ENCODE measurements at regions not wholly inside any gene's neighbourhood (a gene's known extent, or its start where the extent isn't known, plus 50 kb on each side); places are given as distances from the start of the nearest gene placed in this dataset.

DNA sequence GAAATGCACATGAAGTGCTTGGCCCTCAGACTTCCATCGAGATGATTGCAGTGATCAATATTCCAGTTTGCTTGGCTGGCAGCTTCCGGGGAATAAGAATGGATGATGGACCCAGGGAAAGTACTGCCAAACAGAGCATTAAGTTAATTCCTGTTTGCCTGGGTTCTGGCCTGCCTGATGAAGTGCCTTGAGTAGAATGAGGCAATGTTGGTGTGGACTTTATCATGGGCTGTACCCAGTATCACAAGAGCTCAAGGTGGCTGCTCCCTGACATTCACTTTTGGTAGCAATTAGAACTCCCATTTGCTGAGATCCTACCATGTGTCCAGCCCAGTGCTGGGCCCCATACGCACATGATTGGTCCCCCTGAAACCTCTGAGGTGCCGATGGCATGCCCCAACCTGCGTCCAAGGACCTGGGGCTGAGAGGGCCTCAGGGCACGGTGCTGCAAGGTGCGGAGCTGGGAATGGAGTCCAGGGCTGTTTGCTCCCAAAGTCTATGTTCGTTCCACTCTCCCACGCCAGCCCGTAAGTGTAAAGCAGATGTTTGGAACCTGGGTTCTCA lies 80.7 kb downstream of the SLC25A47 start:
- no peaks in the 10 kb centered on the region for H3K9me3 ChIP-seq
- TF ChIP-seq, protein P1, sequence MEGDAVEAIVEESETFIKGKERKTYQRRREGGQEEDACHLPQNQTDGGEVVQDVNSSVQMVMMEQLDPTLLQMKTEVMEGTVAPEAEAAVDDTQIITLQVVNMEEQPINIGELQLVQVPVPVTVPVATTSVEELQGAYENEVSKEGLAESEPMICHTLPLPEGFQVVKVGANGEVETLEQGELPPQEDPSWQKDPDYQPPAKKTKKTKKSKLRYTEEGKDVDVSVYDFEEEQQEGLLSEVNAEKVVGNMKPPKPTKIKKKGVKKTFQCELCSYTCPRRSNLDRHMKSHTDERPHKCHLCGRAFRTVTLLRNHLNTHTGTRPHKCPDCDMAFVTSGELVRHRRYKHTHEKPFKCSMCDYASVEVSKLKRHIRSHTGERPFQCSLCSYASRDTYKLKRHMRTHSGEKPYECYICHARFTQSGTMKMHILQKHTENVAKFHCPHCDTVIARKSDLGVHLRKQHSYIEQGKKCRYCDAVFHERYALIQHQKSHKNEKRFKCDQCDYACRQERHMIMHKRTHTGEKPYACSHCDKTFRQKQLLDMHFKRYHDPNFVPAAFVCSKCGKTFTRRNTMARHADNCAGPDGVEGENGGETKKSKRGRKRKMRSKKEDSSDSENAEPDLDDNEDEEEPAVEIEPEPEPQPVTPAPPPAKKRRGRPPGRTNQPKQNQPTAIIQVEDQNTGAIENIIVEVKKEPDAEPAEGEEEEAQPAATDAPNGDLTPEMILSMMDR (IDR thresholded peaks at IDR 0.05) = no peak
- no peaks in the 10 kb centered on the region for H3K27me3 ChIP-seq
- H3K4me3 ChIP-seq = no peak overlapping the region
- H3K36me3 ChIP-seq = peaks cover 0 to 5% (median 0%) of the 10 kb centered on the region in 3 donors
- H3K4me1 ChIP-seq = peaks cover 0 to 10% (median 0%) of the 10 kb centered on the region in 4 donors
- intact Hi-C loops (cut with DNase I; ENCODE audit: low total_unique reads) = no loop called here
- H3K27ac ChIP-seq = no peak overlapping the region
- DNase-seq = no peak

DNA sequence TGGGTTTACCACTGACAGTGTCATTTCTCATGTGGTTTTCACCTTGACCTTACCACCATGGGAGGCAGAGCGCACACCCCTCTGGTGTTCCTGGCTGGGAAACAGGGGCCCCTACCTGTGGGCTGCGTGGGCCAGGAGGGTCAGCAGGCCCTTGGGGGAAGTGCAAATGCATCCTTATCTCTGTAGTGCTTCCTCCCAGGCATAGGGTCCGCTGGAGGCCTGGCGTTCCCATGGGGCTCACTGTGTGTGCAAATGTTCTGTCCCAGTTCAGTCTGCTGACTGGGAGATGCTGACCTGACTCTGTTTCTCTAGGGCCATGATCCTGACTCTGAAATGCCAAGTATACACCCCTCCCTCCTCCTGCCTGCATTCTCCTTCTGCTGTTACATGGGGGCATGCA lies 81.3 kb downstream of the SLC25A47 start:
- Histone ChIP-seq H3K4me1 (peaks cover 0 to 10% (median 0%) of the 10 kb centered on the region in 4 donors), H3K9me3 (no peaks in the 10 kb centered on the region), H3K27ac (no peak overlapping the region), H3K36me3 (peaks cover 0 to 5% (median 0%) of the 10 kb centered on the region in 3 donors), H3K4me3 (no peak overlapping the region), H3K27me3 (no peaks in the 10 kb centered on the region)
- TF ChIP-seq, protein P1 (IDR thresholded peaks at IDR 0.05) = no peak
- intact Hi-C loops (cut with DNase I; ENCODE audit: low total_unique reads) = no loop called here
- DNase-seq = no peak

DNA sequence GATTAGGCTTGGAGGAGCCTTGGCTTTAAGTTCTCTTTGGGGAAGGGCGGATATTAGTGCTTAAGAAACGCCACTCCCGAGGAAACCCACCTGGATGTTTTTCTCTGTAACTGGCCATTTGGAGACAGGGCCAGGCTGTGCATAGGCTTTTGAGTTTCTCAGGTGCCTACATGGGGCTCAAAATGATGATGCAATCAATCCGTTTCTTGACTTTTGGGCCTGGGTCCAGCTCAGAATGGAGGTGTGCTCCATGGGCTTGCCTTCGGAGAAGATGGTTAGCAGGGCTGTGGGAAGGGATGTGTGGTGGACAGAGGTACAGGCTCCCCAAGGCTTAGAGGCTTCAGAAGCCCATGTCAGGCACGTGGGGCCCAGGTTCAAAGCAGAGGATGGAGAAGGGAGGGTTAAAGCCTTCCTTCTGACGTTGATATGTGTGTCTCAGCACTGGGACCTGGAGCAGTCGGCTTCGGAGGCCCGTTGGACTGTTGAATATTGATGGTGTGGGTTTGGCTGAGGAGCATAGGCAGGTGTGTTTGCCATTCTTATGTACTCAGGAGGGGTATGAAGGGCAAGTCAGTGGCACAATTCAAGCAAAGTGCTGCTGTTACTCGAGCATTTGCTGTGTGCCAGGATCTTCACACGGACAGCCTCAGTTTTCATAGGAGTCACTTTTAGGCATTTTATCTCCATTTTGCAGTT lies 82.8 kb downstream of the SLC25A47 start:
- intact Hi-C loops (cut with DNase I; ENCODE audit: low total_unique reads) = no loop called here
- TF ChIP-seq, protein P1 (IDR thresholded peaks at IDR 0.05) = no peak
- H3K27me3 ChIP-seq = no peaks in the 10 kb centered on the region
- H3K9me3 ChIP-seq = no peaks in the 10 kb centered on the region
- H3K27ac ChIP-seq = no peak overlapping the region
- H3K4me1 ChIP-seq = peaks cover 0 to 10% (median 0%) of the 10 kb centered on the region in 4 donors
- H3K36me3 ChIP-seq = peaks cover 0 to 5% (median 0%) of the 10 kb centered on the region in 3 donors
- no peak for DNase-seq
- no peak overlapping the region for H3K4me3 ChIP-seq

DNA sequence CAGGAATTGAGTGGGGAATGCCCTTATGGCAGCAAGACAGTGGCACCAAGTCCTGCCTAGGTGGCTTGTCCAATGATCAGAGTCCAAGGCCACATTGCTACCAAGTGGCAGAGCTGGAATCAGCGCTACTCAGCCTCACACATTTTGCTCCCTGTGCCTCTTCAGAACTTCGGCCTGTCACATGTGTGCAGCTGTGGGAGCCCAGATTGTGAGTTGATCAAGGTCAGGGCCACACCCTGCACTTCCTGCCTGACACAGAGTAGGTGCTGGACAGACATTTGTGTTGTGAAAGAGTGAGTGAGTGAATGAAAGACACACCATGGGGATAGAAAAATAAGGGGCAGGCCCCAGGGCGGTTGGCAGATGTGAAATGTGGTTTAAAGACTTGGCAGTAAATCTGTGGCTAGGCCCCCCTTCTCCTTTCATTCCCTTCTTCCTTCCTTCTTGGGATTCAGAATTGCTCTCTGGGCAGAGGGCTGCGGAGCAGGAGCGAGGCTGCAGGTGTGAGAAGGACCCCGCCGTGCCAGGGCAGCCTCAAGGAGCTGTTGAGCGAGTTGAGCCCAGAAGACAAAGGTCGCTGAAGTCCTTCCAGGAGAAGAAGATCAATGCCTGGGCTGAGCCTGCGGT lies 83.5 kb downstream of the SLC25A47 start:
- H3K9me3 ChIP-seq = no peaks in the 10 kb centered on the region
- H3K4me1 ChIP-seq = peaks cover 0 to 5% (median 0%) of the 10 kb centered on the region in 4 donors
- intact Hi-C loops (cut with DNase I; ENCODE audit: low total_unique reads) = no loop called here
- DNase-seq = no peak
- TF ChIP-seq, protein P1 (IDR thresholded peaks at IDR 0.05) = no peak
- H3K27me3 ChIP-seq = no peaks in the 10 kb centered on the region
- H3K4me3 ChIP-seq = no peak overlapping the region
- peaks cover 0 to 5% (median 0%) of the 10 kb centered on the region in 3 donors for H3K36me3 ChIP-seq
- no peak overlapping the region for H3K27ac ChIP-seq

DNA sequence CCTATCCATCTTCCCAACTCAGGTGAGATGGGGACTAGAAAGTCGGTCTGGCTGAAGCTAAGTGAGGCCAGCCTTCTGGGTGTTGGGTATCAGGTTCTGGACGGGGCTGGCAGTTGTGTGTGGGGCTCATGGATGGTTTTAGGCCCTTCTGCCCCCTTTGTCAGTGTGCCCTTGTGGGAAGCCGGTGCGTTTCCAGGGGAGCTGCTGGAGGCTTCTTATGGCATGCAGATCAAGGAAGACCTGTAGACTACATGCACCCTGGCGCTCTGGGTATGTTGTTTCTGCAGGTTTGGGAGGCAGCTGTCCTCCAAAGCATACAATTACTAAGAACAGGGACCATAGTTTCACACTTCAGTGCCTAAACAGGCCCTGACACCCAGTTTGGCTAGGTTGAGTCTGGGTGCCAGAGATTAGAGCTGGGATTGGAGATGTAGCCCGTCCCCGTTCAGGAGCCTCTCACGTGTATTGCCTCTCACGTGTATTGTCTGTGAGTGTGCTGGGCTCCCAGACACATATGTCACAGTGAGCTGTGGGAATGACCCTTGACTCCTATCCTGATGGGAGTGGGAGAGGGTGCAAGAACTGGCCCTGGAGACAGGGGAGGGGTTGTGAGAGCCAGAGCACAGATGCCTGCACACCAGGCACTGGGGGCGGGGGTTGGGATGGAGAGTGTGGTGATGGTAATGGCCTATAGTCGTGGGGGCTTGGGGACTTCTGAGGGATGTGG lies 84.4 kb downstream of the SLC25A47 start:
- Histone ChIP-seq H3K36me3 (peaks cover 0 to 5% (median 0%) of the 10 kb centered on the region in 3 donors), H3K9me3 (no peaks in the 10 kb centered on the region), H3K27ac (no peak overlapping the region), H3K4me1 (peaks cover 0 to 5% (median 0%) of the 10 kb centered on the region in 4 donors), H3K4me3 (no peak overlapping the region), H3K27me3 (no peaks in the 10 kb centered on the region)
- TF ChIP-seq, protein P1 (IDR thresholded peaks at IDR 0.05) = no peak
- DNase-seq = no peak
- intact Hi-C loops (cut with DNase I; ENCODE audit: low total_unique reads) = no loop called here
